ENCODE measurements at regions not wholly inside any gene's neighbourhood (a gene's known extent, or its start where the extent isn't known, plus 50 kb on each side); places are given as distances from the start of the nearest gene placed in this dataset.

- TF ChIP-seq RXRA (IDR thresholded peaks at IDR 0.05; ENCODE audit: borderline replicate concordance, low read depth), result no peak
- TF ChIP-seq ELF1 (IDR thresholded peaks at IDR 0.05), result no peak
- TF ChIP-seq POLR2AphosphoS5 (IDR thresholded peaks at IDR 0.05; ENCODE audit: low read depth, low read length), result no peak
- no peak for TF ChIP-seq RFX5 (IDR thresholded peaks at IDR 0.05; ENCODE audit: low read length)
- no peak for TF ChIP-seq RCOR1 (IDR thresholded peaks at IDR 0.05; ENCODE audit: low read length)
Observed at GRCh38 chr21:22516230-22516629, 1518.0 kb downstream of the NCAM2 start (continued).

GRCh38 chr21:22535630-22536029, 1537.4 kb downstream of the NCAM2 start:
- Histone ChIP-seq H3K27ac (ENCODE audit: low read depth in 2 of 2, low read length in 1 of 2) (no peak overlapping the region), H3K9me2 (no peaks in the 10 kb centered on the region), H3F3A (replicated peaks; ENCODE audit: insufficient read depth) (no peaks in the 10 kb centered on the region), H3K4me2 (no peak overlapping the region), H3K36me3 (replicated peaks in 1 of 2; ENCODE audit: control insufficient read depth in 1 of 2, insufficient read depth in 2 of 2, low read length in 1 of 2) (no peaks in the 10 kb centered on the region), H3K27me3 (ENCODE audit: insufficient read depth) (no peaks in the 10 kb centered on the region), H3K9me3 (peaks cover 16% of the 10 kb centered on the region), H2AFZ (ENCODE audit: low read depth) (no peak overlapping the region), H3K79me2 (ENCODE audit: insufficient read depth) (no peaks in the 10 kb centered on the region), H3K4me1 (ENCODE audit: control insufficient read depth in 1 of 2, insufficient read depth in 2 of 2, low read depth in 1 of 2, low read length in 1 of 2) (no peaks in the 10 kb centered on the region), H3K4me3 (ENCODE audit: low read depth in 2 of 2, low read length in 1 of 2) (no peak overlapping the region), H3K9ac (no peak overlapping the region), H4K20me1 (ENCODE audit: insufficient read depth) (no peaks in the 10 kb centered on the region)
- POLR2A ChIA-PET, result no interaction called here
- TF ChIP-seq FOXM1 (IDR thresholded peaks at IDR 0.05; ENCODE audit: low read depth) (no peak), IRF3 (IDR thresholded peaks at IDR 0.05; ENCODE audit: low read depth, low read length) (no peak), ELF1 (IDR thresholded peaks at IDR 0.05) (no peak), GATA2 (CRISPR knock-in tag; IDR thresholded peaks at IDR 0.05) (no peak), FOXJ3 (CRISPR knock-in tag; IDR thresholded peaks at IDR 0.05) (no peak), FOSL2 (IDR thresholded peaks at IDR 0.05; ENCODE audit: borderline replicate concordance, low read depth) (no peak), EZH2phosphoT487 (IDR thresholded peaks at IDR 0.05; ENCODE audit: borderline replicate concordance, low read depth) (no peak), PBX3 (IDR thresholded peaks at IDR 0.05) (no peak), TEAD4 (IDR thresholded peaks at IDR 0.05; ENCODE audit: borderline replicate concordance, insufficient read depth) (no peak), CTCF (IDR thresholded peaks at IDR 0.05) (no peak), MXI1 (IDR thresholded peaks at IDR 0.05; ENCODE audit: low read depth, low read length) (no peak), REST (IDR thresholded peaks at IDR 0.05; ENCODE audit: low read depth, low read length) (no peak), RAD21 (IDR thresholded peaks at IDR 0.05; ENCODE audit: low read length) (no peak), USF1 (IDR thresholded peaks at IDR 0.05; ENCODE audit: borderline replicate concordance, low read depth) (no peak), SIN3A (IDR thresholded peaks at IDR 0.05; ENCODE audit: borderline replicate concordance, low read depth, low read length) (no peak), RXRA (IDR thresholded peaks at IDR 0.05; ENCODE audit: borderline replicate concordance, low read depth) (no peak), GABPA (IDR thresholded peaks at IDR 0.05; ENCODE audit: low read depth) (no peak), RCOR1 (IDR thresholded peaks at IDR 0.05; ENCODE audit: low read length) (no peak), JUND (IDR thresholded peaks at IDR 0.05) (no peak)
- TF ChIP-seq, protein P1, sequence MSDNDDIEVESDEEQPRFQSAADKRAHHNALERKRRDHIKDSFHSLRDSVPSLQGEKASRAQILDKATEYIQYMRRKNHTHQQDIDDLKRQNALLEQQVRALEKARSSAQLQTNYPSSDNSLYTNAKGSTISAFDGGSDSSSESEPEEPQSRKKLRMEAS (IDR thresholded peaks at IDR 0.05; ENCODE audit: low read depth), result no peak
- CTCF ChIA-PET, result interaction anchor here (0.7 to 1.0 kb wide), 2 partner anchors 39 to 116 kb away, joined by 3 read pairs; no protein-coding TSS in a partner anchor
- no CpG with 5 or more reads among the region's 1 CpG for WGBS (ENCODE audit: low lambda C conversion rate)
- DNase-seq, result no peak

All from SK-N-SH (cell line).